ENCODE measurements at regions not wholly inside any gene's neighbourhood (a gene's known extent, or its start where the extent isn't known, plus 50 kb on each side); places are given as distances from the start of the nearest gene placed in this dataset.

DNA sequence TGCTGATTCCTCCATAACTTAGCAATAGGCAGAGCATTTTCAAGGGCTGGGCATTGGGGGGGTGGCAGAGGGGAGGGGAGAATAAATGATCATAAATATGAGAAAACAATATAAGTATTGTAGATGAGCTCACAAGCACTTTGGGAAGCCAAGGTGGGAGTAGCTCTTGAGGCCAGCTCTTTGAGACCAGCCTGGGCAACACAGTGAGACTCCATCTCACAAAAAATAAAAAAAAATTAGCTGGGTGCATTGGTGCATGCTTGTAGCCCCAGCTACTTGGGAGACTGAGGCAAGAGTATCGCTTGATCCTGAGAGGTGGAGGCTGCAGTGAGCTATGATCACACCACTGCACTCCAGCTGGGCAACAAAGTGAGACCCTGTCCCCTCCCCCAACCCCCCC lies 75.9 kb downstream of the MYCN start:
- TF ChIP-seq EZH2 (IDR thresholded peaks at IDR 0.05; ENCODE audit: borderline replicate concordance, insufficient read depth, low read depth, low read length, poor library complexity, severe bottlenecking) (no peak), CTCF (IDR thresholded peaks at IDR 0.05) (no peak)

Data from B cell (primary cell).